ENCODE measurements at regions not wholly inside any gene's neighbourhood (a gene's known extent, or its start where the extent isn't known, plus 50 kb on each side); places are given as distances from the start of the nearest gene placed in this dataset.

GRCh38 chr3:28124882-28125281, 116.5 kb upstream of the CMC1 start:
- TF ChIP-seq, protein P1, sequence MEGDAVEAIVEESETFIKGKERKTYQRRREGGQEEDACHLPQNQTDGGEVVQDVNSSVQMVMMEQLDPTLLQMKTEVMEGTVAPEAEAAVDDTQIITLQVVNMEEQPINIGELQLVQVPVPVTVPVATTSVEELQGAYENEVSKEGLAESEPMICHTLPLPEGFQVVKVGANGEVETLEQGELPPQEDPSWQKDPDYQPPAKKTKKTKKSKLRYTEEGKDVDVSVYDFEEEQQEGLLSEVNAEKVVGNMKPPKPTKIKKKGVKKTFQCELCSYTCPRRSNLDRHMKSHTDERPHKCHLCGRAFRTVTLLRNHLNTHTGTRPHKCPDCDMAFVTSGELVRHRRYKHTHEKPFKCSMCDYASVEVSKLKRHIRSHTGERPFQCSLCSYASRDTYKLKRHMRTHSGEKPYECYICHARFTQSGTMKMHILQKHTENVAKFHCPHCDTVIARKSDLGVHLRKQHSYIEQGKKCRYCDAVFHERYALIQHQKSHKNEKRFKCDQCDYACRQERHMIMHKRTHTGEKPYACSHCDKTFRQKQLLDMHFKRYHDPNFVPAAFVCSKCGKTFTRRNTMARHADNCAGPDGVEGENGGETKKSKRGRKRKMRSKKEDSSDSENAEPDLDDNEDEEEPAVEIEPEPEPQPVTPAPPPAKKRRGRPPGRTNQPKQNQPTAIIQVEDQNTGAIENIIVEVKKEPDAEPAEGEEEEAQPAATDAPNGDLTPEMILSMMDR (IDR thresholded peaks at IDR 0.05) = no peak
- TF ChIP-seq POLR2AphosphoS5 (IDR thresholded peaks at IDR 0.05) (no peak), POLR2A (IDR thresholded peaks at IDR 0.05) (no peak)

Data from prostate gland (tissue), 2 donors.